HCT116 (cell line): ENCODE measurements at regions not wholly inside any gene's neighbourhood (a gene's known extent, or its start where the extent isn't known, plus 50 kb on each side); places are given as distances from the start of the nearest gene placed in this dataset.

ENCODE experiments used
- ATAC-seq: fragments of 200-7000 bp; cut with Tn5 transposase; 2 replicates; pipeline ENCODE4 v1.9.1; 2020; ENCODE audit warnings: mild to moderate bottlenecking, moderate library complexity
- BruUV-seq: library from RNA; stranded (reverse); fragments of 400-500 nt; replicated peaks from 2 replicates; lab custom pipeline; 2021; lab: Mats Ljungman, UMichigan
- CTCF ChIA-PET: fragments of 300-600 bp; sonication (Branson Sonifier 250); formaldehyde crosslinking; loops from one replicate; lab custom pipeline; 2021; ENCODE audit warnings: antibody characterized with exemption; lab: Charles Lee
- POLR2A ChIA-PET: fragments of 300-600, 350-600 bp; sonication (Branson Sonifier 250); formaldehyde crosslinking; loops from one replicate; lab custom pipeline; 2021; ENCODE audit warnings: antibody characterized with exemption; lab: Charles Lee
- RAD21 ChIA-PET, 2 experiments: fragments of 300-600 bp; sonication (Branson Sonifier 250); formaldehyde crosslinking; loops; one replicate each; lab custom pipeline; 2023; ENCODE audit warnings: low total read pairs in 2 of 2; ENCODE audit not compliant: uncharacterized antibody in 2 of 2, unreplicated experiment in 2 of 2, low non-redundant PET in 1 of 2; lab: Charles Lee
- DNase-seq: peaks from one replicate; pipeline ENCODE4 v3.0.0-alpha.2; 2010; ENCODE audit warnings: low read depth, low spot score
- H2AFZ ChIP-seq: fragments of 200-600 bp; shearing (Covaris generic), sonication (generic); 2 replicates; pipeline ENCODE4 v1.6.1; 2017; ENCODE audit warnings: low read depth, mixed run types, mixed read lengths, antibody characterized with exemption, low read length; ENCODE audit not compliant: poor library complexity, severe bottlenecking
- H3K27ac ChIP-seq: 2 replicates; pipeline ENCODE4 v1.5.1; 2012; ENCODE audit warnings: low read depth, low read length
- H3K27me3 ChIP-seq: fragments of 200-600 bp; sonication (generic); 2 replicates; pipeline ENCODE4 v1.6.1; 2016; ENCODE audit warnings: mixed run types, low read length, mixed read lengths; ENCODE audit not compliant: insufficient read depth
- H3K36me3 ChIP-seq, 2 experiments: fragments of 200-500 bp in 1 of 2; fragments of 200-600 bp in 1 of 2; sonication (Bioruptor generic) in 1 of 2; sonication (generic) in 1 of 2; 2 replicates each; pipeline versions ENCODE4 v1.5.1 to v1.6.1; 2014 to 2016; ENCODE audit warnings: low read length in 2 of 2, inconsistent platforms in 1 of 2, mixed read lengths in 1 of 2, mixed run types in 1 of 2; ENCODE audit not compliant: insufficient read depth in 2 of 2, control insufficient read depth in 1 of 2
- H3K4me1 ChIP-seq, 2 experiments: fragments of 200-600 bp in 1 of 2; sonication (generic) in 1 of 2; 2 replicates each; pipeline versions ENCODE4 v1.5.1 to v1.6.1; 2012 to 2017; ENCODE audit warnings: low read length in 2 of 2, inconsistent platforms in 1 of 2, mild to moderate bottlenecking in 1 of 2, mixed read lengths in 1 of 2, mixed run types in 1 of 2, moderate library complexity in 1 of 2; ENCODE audit not compliant: insufficient read depth in 2 of 2, control insufficient read depth in 1 of 2
- H3K4me2 ChIP-seq: fragments of 200-600 bp; sonication (generic); 2 replicates; pipeline ENCODE4 v1.6.1; 2017; ENCODE audit warnings: mixed run types, low read length, mixed read lengths
- H3K4me3 ChIP-seq, 2 experiments: fragments of 200-600 bp in 1 of 2; sonication (generic) in 1 of 2; replicated peaks in 1 of 2; 2 replicates each; pipeline ENCODE4 v1.5.1; 2011 to 2016; ENCODE audit warnings: low read length in 2 of 2, control low read depth in 1 of 2, low read depth in 1 of 2, mild to moderate bottlenecking in 1 of 2, mixed read lengths in 1 of 2, mixed run types in 1 of 2
- H3K79me2 ChIP-seq: fragments of 200-600 bp; sonication (generic); 2 replicates; pipeline ENCODE4 v1.6.1; 2017; ENCODE audit warnings: mild to moderate bottlenecking, mixed run types, low read length, moderate library complexity, mixed read lengths; ENCODE audit not compliant: insufficient read depth
- H3K9ac ChIP-seq: fragments of 200-600 bp; sonication (generic); 2 replicates; pipeline ENCODE4 v1.6.1; 2016; ENCODE audit warnings: low read length, mixed read lengths
- H3K9me2 ChIP-seq: fragments of 200-600 bp; sonication (generic), shearing (Covaris generic); 2 replicates; pipeline ENCODE4 v1.6.1; 2017; ENCODE audit warnings: mixed run types, mild to moderate bottlenecking, moderate library complexity; ENCODE audit not compliant: insufficient read depth
- H3K9me3 ChIP-seq, 2 experiments: fragments of 200-500 bp in 1 of 2; fragments of 200-600 bp in 1 of 2; sonication (Bioruptor generic) in 1 of 2; sonication (generic) in 1 of 2; 2 replicates each; pipeline ENCODE4 v1.6.1; 2014 to 2017; ENCODE audit warnings: low read length in 2 of 2, mixed read lengths in 2 of 2, inconsistent platforms in 1 of 2, low read depth in 1 of 2, mild to moderate bottlenecking in 1 of 2, mixed run types in 1 of 2, moderate library complexity in 1 of 2; ENCODE audit not compliant: control insufficient read depth in 1 of 2, insufficient read depth in 1 of 2
- H4K20me1 ChIP-seq: fragments of 200-600 bp; sonication (generic), shearing (Covaris generic); 2 replicates; pipeline ENCODE4 v1.6.1; 2017; ENCODE audit warnings: mixed run types, mild to moderate bottlenecking, moderate library complexity; ENCODE audit not compliant: insufficient read depth
- CBX3 ChIP-seq: IDR thresholded peaks from 2 replicates; pipeline ENCODE4 v1.6.1; 2012; ENCODE audit warnings: low read depth
- CEBPB ChIP-seq: IDR thresholded peaks from 2 replicates; pipeline ENCODE4 v1.6.1; 2012; ENCODE audit warnings: low read depth
- CTCF ChIP-seq, 3 experiments: fragments of 200-600 bp in 1 of 3; sonication (generic) in 1 of 3; IDR thresholded peaks in 2 of 3; conservative IDR thresholded peaks in 1 of 3; 2 replicates each; pipeline ENCODE4 v1.5.1; 2012 to 2017; ENCODE audit warnings: low read depth in 2 of 3, low read length in 2 of 3, antibody characterized with exemption in 1 of 3, borderline replicate concordance in 1 of 3, control low read depth in 1 of 3, mild to moderate bottlenecking in 1 of 3, mixed read lengths in 1 of 3, mixed run types in 1 of 3, moderate library complexity in 1 of 3; ENCODE audit not compliant: insufficient read depth in 1 of 3
- EGR1 ChIP-seq: IDR thresholded peaks from 2 replicates; pipeline ENCODE4 v1.6.1; 2012; ENCODE audit warnings: low read depth
- ELF1 ChIP-seq: IDR thresholded peaks from 2 replicates; pipeline ENCODE4 v1.6.1; 2012; ENCODE audit warnings: low read depth, borderline replicate concordance
- EZH2 ChIP-seq: fragments of 200-600 bp; sonication (generic); IDR thresholded peaks from 2 replicates; pipeline ENCODE4 v1.6.1; 2017; ENCODE audit warnings: antibody characterized with exemption, mixed run types
- EZH2phosphoT487 ChIP-seq: fragments of 200-600 bp; IDR thresholded peaks from 2 replicates; pipeline ENCODE4 v1.6.1; 2018; ENCODE audit warnings: antibody characterized with exemption, borderline replicate concordance
- FOSL1 ChIP-seq: IDR thresholded peaks from 2 replicates; pipeline ENCODE4 v1.6.1; 2012; ENCODE audit warnings: low read depth
- JUND ChIP-seq: IDR thresholded peaks from 2 replicates; pipeline ENCODE4 v1.6.1; 2012
- MAX ChIP-seq: IDR thresholded peaks from 2 replicates; pipeline ENCODE4 v1.6.1; 2012
- REST ChIP-seq: IDR thresholded peaks from 2 replicates; pipeline ENCODE4 v1.6.1; 2012; ENCODE audit warnings: low read depth
- SIN3A ChIP-seq: IDR thresholded peaks from 2 replicates; pipeline ENCODE4 v1.6.1; 2012; ENCODE audit warnings: low read depth
- SP1 ChIP-seq: IDR thresholded peaks from 2 replicates; pipeline ENCODE4 v1.6.1; 2012; ENCODE audit warnings: low read depth
- TCF7L2 ChIP-seq: IDR thresholded peaks from 2 replicates; pipeline ENCODE4 v1.7.0; 2011; ENCODE audit warnings: borderline replicate concordance, inconsistent platforms; ENCODE audit not compliant: insufficient read depth, insufficient read length; ENCODE audit errors: extremely low read depth
- YY1 ChIP-seq: IDR thresholded peaks from 2 replicates; pipeline ENCODE4 v1.6.1; 2011; ENCODE audit warnings: low read length, low read depth, moderate library complexity, mild to moderate bottlenecking; ENCODE audit not compliant: insufficient replicate concordance; ENCODE audit errors: extremely low read depth
- ZFX ChIP-seq: fragments of 450-650 bp; IDR thresholded peaks from 2 replicates; pipeline ENCODE4 v1.6.1; 2017
- ZNF274 ChIP-seq: fragments of 200-500 bp; sonication (Bioruptor generic); IDR thresholded peaks from 2 replicates; pipeline ENCODE4 v1.6.1; 2014; ENCODE audit warnings: mild to moderate bottlenecking, low read depth, low read length, inconsistent platforms
- intact Hi-C: fragments of 100-400 bp; cut with micrococcal nuclease; formaldehyde crosslinking; loops from 2 replicates; pipeline ENCODE4 v1.10.0; 2022
- TF ChIP-seq, protein P1 (sequence below): IDR thresholded peaks from 2 replicates; pipeline ENCODE4 v1.6.1; 2011; ENCODE audit warnings: mild to moderate bottlenecking, low read length, moderate library complexity; ENCODE audit not compliant: insufficient replicate concordance; ENCODE audit errors: extremely low read depth

DNA sequence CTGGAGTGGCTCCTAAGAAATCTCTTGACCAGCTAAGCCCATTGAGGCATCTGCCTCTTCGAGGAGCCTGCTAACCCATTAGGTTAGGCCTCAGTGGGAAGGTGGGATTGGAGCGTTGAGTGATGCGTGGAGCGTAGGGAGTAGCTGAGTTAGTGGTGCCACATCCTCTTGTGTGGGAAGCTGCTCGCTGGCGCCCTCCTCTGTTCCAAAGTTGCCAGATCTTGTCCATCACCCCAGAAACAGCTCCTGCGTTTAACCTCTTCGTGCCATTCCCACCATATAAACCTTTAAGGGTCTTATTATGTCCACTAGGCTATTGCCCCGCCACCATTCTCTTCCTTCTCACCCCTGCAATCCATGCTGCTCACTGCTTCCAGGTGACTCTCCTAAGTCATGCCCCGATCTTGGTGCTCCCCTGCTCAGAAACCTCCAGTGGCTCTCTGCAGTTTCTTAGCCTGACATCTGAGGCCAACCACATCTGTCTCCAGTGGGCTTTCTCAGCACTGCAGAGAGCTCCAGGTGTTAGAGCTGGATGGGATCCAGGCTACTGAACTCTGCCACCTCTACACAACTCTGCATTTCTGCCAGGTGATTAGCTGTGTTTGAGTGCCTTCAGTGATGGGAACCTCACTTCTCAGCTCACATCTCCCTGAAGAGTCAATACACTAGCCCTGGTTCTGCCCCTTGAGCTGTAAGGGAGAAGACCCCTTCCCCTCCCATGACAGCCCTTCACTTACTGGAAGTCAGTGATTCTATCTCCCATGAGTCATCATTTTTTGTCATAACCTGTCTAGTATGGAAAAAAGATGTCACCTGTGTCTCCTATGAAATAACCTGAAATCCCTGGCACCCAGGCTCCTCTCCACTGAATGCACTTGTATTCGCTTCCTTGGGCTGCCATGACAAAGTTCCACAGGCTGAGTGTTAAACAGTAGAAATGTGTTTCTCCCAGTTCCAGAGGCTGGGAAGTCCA is 65.0 kb upstream of the FGFR2 start:
- CTCF ChIA-PET: interaction anchor here (0.6 to 1.6 kb wide), 16 partner anchors 18 to 720 kb away, joined by 3 to 18 read pairs (median 4); no protein-coding TSS in a partner anchor
- no peak overlapping the region for H3K9ac ChIP-seq
- no peak for TF ChIP-seq CEBPB
- TF ChIP-seq REST: no peak
- TF ChIP-seq EZH2: no peak
- peak; percentile 45; the same call in 1 of the 2 replicates for TF ChIP-seq FOSL1
- TF ChIP-seq JUND: peak; percentile 50; the same call in 1 of the 2 replicates
- TF ChIP-seq CBX3: no peak
- TF ChIP-seq ELF1: no peak
- TF ChIP-seq ZNF274: no peak
- TF ChIP-seq TCF7L2: no peak
- TF ChIP-seq SP1: no peak
- TF ChIP-seq SIN3A: no peak
- TF ChIP-seq CTCF (IDR thresholded peaks at IDR 0.05 in 2 of 3, conservative IDR thresholded peaks at IDR 0.05 in 1 of 3; ENCODE audit: borderline replicate concordance in 1 of 3, insufficient read depth in 1 of 3, low read depth in 2 of 3, low read length in 2 of 3): peak; percentile 47 to 78 (median 71); a peak in 5 of 6 replicates
- TF ChIP-seq EGR1: no peak
- TF ChIP-seq, protein P1, sequence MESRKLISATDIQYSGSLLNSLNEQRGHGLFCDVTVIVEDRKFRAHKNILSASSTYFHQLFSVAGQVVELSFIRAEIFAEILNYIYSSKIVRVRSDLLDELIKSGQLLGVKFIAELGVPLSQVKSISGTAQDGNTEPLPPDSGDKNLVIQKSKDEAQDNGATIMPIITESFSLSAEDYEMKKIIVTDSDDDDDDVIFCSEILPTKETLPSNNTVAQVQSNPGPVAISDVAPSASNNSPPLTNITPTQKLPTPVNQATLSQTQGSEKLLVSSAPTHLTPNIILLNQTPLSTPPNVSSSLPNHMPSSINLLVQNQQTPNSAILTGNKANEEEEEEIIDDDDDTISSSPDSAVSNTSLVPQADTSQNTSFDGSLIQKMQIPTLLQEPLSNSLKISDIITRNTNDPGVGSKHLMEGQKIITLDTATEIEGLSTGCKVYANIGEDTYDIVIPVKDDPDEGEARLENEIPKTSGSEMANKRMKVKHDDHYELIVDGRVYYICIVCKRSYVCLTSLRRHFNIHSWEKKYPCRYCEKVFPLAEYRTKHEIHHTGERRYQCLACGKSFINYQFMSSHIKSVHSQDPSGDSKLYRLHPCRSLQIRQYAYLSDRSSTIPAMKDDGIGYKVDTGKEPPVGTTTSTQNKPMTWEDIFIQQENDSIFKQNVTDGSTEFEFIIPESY: no peak
- TF ChIP-seq MAX: no peak
- no peak for TF ChIP-seq EZH2phosphoT487
- TF ChIP-seq YY1: no peak
- no peak for TF ChIP-seq ZFX

More for the DNA sequence above, 65.0 kb upstream of the FGFR2 start:
- ATAC-seq (peak; percentile 87), DNase-seq (peak; percentile 22)
- Histone ChIP-seq H3K9me2 (no peaks in the 10 kb centered on the region), H4K20me1 (no peaks in the 10 kb centered on the region), H3K36me3 (no peaks in the 10 kb centered on the region), H3K27me3 (no peaks in the 10 kb centered on the region), H3K4me1 (peaks cover 0 to 5% of the 10 kb centered on the region in 2 experiments; a peak in 1 of 4 replicates), H3K27ac (no peak overlapping the region), H2AFZ (no peak overlapping the region), H3K9me3 (no peaks in the 10 kb centered on the region), H3K4me3 (no peak overlapping the region), H3K79me2 (no peaks in the 10 kb centered on the region), H3K4me2 (no peak overlapping the region)
- POLR2A ChIA-PET: no interaction called here
- RAD21 ChIA-PET: interaction anchor here (0.5 to 1.1 kb wide), 4 partner anchors 379 to 714 kb away, joined by 3 to 4 read pairs (median 3); no protein-coding TSS in a partner anchor
- BruUV-seq: no TSS peak
- intact Hi-C loops: loop anchor here (1.0 to 10.0 kb wide), 3 partner anchors 496 to 718 kb away; no protein-coding TSS in a partner anchor
